Left hindlimb (tissue), 1 donor: ENCODE measurements at regions not wholly inside any gene's neighbourhood (a gene's known extent, or its start where the extent isn't known, plus 50 kb on each side); places are given as distances from the start of the nearest gene placed in this dataset.

Experiments
- DNase-seq: peaks from one replicate; pipeline ENCODE4 v3.0.0-alpha.2; 2018

DNA sequence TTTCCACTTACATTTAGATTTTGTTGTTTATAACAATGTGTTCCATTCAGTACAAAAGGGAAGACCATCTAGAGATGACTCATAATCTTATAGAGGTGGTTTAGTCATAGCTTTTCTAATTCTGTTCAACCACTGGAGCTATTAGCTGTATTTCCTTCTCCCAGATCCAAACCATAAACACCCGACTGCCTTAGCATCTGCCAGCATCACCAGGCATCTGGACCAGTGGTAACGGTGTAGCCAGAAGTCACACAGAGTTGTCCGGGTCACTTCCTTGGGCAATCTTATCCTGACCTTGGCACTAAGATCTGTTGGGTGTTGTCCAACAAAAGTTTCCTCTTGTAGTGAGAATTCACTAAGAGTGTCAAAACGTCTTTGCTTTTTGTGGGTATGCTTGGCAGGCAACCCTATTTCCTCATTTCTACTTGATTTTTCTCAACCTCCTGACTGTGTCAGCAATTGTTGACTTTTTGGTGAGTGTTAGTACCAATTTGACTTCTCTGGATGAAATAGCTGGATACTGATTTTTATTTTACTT lies 372.1 kb upstream of the B3GALT2 start:
- DNase-seq = no peak

DNA sequence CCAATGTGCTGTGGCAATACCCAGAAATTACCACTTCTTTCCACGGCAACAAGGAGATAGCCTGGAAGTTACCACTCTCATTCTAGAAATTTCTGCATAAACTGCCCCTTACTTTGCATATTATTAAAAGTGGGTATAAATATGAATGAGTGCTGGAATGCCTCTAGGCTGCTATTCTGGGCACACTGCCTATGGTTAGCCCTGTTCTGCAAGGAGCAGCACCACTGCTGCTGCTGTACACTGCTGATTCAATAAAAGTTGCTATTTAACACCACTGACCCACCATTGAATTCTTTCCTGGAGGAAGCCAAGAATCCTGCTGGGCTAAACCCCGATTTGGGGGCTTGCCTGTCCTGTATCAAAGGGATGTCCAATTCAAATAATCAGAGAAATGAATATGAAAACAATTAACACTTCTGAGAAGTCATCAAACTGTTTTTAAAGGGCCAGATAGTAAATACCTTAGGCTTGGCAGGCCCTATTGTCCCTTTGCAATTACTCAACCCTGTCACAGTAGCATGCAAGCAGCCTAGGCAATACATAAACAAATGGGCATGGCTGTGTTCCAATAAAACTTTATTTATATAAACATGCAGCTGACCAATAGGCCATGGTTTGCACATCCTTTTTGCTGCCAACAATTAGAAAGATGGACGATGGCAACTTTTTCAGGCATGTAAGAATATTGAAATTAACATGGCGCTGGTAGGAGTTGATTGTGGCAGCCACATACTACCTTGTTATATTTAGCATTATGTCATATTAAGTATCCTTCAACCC lies 369.4 kb upstream of the B3GALT2 start:
- DNase-seq = no peak

DNA sequence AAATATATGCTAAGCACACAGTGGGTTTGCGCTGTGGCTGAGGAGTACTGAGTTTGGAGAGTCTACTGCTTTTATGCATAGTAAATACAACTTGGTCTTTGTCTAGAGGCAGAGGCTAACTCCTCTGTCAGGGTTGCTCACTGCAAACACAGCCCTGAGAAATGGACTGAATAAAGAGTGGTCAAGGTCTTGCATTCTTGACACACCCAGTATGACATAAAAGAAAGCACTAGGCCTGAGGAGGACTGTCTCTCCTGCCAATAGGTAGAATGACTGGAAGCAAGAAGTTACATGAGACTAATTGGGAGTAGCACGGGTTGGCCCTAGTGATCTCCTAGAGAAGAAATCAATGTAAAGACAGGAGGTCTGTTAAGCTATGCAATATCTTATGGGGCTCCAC lies 367.2 kb upstream of the B3GALT2 start:
- no peak for DNase-seq

DNA sequence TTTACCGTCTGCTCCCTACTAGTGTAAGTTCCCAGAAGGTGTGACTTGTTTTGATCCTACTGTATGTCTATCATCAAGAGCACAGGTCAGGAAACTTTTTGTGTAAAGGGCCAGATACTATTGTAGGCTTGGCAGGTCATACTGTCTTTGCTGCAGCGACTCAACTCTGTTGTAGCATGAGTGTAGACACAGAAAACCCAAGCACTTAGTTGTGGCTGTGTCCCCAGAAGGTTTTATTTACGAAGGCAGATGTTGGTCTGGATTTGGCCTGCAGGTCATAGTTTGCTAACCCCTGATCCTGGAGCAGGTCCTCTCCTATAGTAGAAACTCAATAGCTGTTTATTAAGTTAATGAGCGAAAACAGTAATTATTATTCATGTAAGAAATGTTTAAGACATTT lies 365.9 kb upstream of the B3GALT2 start:
- no peak for DNase-seq

DNA sequence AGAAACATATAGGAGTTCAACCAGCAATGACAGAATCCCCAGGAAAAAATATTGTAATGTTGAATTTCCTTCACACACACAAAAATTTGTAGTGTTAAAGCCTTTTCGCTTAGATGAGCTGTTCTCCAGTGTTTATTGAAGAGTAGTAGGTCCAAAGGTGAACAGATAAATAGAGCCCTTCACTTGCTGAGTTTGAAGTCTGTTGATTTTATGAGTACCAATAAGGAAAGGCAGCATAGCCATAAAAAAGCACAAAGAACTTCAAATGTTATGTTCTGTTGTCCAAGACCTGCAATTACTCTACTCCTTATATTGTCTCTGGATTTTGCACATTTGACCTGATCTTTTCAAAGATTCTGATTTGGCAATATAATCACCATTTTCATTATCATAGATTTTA lies 362.7 kb upstream of the B3GALT2 start:
- DNase-seq = no peak

DNA sequence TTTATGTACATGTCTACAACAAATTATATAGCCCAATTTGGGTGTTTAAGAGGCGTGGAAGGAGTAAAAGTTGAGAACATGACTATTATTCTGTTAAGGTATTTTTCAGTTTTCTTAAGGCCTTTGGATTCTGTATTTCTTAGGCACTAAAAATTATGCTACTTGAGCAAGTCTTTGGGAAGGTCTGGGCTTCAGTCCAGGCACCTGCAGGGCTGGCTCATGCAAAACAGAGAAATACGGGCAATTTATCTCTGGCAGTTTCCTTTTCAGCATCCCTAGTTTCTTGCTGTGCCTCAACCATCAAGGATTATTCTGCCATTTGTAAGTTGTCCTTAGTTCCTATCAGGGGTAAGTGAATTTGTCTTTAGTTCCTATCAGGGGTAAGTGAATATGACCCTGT lies 358.8 kb upstream of the B3GALT2 start:
- no peak for DNase-seq

DNA sequence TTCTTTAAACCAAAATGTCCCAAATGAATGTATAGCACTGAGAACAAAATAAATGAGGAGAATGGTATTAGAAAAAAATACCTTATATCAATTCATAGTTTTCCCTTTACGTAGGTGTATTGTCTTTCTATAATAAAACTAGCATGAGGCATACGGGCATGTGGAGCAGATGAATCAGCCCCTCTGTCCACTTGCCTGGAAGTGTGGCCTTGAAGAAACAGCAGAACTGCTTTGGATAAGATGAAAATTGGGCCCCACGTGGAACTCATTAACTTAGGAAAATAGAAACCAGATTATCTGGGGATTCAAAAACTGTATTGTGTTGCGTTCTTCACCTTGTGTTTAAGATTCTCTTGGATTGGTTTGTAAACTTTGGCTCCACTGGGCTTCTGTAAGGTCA lies 356.8 kb upstream of the B3GALT2 start:
- no peak for DNase-seq

DNA sequence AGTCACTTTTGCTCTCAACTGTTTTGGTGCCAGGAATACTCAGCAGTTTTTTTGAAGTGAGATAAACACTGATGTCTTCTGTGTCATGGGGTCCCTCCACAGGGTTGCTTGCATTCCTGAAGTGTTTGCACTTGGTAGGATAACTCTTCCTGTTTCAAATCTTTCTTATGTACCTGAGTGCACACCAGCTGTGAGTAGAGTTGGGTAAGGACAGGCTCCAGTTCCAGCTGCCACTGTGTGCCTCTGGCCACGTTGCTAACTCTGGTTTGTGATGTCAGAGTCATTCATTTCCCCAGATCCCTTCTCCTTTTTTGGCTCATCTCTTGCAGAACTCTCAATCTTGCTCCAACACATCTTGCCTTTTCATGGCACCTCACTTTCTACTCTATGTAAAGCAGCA lies 356.3 kb upstream of the B3GALT2 start:
- DNase-seq = no peak

DNA sequence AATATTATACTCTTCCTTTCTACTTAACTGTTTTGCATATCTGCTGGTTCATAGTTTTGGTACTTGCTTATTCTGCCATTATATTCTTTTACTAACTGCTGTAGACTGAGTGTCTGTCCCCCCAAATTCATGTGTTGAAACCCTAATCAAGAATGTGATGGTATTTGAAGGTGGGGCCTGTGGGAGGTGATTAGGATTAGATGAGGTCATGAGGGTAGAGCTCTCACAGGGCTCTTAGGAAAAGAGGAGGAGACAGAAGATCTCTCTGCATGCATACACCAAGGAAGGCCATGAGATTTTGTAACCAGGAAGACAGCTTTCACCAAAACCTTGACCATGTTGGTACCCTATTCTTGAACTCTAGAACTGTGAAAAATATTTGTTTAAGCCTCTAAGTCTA lies 354.1 kb upstream of the B3GALT2 start:
- no peak for DNase-seq

DNA sequence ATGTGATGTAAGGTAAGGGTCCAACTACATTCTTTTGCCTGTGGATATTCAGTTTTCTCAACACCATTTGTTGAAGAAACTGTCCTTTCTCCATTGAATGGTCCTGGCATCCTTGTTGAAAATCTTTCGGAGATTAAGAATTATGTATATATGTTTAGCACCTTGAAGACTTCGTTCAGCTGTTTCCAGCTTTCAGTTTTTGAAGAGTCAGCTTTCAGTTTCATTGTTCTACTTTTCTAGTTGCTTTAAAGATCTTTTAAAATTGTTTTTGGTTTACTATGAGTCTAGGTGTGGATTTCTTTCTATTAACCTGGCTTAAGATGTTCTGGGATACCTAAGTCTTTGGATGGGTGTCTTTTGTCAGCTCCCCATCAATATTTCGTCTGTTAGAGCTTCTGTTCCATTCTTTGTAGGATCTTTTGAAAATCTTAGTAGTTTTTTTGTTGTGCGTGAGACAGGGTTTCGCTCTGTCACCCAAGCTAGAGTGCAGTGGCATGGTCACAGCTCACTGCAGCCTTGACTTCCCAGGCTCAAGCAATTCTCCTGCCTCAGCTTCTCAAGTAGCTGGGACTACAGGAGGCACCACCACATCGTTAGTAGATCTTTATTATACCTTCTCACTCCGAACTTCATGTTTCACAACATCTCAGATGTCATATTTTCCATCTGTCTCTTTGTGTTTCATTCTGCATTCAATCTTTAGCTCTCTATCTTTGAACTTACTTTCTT lies 353.5 kb upstream of the B3GALT2 start:
- no peak for DNase-seq

DNA sequence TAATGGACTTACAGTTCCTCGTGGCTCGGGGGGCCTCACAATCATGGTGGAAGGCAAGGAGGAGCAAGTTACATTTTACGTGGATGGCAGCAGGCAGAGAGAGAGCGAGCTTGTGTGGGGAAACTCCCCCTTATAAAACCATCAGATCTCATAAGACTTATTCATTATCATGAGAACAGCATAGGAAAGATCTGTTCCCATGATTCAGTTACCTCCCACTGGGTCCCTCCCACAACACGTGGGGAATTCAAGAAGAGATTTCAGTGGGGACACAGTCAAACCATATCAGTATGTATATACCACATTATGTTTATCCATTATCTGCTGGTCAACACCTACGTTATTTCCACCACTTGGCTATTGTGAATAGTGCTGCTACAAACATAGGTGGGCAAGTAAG lies 352.3 kb upstream of the B3GALT2 start:
- DNase-seq = no peak

DNA sequence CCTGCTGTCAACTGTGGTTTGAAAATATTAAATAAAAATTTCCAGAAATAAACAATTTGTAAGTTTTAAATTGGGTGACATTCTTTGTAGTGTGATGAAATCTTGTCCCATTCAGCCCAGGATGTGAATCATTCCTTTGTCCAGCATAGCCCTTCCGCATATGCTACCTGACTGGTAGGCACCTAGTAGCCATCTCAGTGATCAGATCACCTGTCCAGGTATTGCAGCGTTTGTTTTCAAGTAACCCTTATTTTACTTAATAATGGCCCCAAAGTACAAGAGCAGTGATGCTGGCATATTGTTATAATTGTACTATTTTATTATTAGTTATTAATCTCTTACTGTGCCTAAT lies 351.6 kb upstream of the B3GALT2 start:
- no peak for DNase-seq

DNA sequence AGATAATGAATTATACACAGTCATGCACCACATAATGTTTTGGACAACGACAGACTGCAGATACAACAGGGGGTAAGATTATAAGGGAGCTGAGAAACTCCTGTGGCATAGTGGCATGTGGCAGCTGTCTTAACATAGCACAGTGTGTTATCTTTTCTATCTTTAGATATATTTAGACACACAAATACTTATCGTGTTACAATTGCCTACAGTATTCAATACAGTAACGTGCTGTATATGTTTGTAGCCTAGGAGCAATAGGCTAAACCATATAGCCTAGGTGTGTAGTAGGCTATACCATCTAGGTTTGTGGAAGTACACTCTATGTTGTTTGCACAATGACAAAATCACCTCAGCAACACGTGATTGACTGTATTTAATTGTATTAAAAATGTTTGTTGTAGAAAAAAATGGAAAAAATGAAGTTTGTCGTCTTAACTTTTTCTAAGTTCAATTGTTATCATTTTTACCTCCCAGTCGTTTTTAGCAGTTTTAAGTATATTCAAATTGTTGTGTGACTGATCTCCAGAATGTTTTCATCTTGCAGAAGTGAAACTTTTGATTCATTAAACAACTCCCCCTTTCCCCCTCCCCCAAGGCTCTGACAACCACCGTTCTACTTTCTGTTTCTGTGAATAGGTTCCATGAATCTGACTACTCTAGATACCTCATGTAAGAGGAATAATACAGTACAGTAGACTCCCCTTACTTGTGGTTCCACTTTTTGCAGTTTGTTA lies 351.0 kb upstream of the B3GALT2 start:
- DNase-seq = no peak

DNA sequence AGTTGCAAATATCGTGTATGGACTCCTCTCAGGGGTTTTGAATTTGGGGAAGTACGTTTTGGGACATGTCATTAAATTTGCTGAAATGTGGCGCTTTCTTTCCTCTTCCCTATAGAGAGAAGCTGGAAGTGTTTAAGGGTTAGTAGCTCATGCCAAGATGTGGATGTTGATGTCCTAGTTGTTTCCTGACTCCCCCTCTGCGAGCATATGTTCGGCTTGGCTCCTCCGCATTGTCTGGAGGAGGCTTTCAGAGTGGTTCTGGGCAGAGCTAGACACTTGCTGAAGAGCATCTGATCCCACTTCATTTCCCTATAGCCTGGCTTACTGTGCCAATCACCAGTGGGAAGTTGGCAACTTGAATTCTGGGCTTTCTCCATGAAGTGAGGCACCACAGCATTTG lies 347.4 kb upstream of the B3GALT2 start:
- no peak for DNase-seq

DNA sequence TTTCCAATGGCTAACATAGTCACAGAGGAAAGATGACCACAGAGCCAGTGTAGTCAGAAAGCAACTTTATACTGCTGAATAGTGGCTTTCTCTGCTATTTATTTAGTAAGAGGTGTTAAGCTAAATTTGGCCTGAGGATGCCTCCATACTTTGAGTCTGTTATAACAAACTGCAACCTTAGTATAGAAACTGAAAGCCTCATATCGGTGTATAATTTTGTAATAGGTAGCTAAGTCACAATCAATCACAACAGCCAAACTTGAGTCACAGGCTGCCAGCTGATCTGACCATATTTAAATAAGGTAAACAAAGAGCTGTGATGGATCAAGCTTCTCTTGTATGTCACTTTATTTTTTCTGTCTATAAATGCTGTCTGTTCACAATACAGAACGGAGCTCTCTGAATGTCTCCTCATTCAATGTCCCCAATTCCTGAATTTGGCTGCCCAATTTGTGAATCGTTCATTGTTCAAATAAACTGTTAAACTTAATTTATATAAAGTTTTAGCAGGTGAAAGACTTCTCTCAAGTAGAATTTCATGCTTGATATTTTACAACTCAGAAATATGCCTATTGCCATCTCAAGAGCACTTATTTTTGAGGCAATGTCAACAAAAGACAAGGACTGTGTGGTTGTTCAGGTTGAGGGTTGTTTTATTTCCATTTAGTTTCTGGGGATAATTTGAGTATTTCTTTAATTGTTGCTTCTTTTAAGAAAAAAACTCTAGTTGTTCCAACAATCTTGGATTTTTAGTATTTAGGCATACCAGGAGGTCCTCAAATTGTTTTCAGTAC lies 339.7 kb upstream of the B3GALT2 start:
- no peak for DNase-seq

DNA sequence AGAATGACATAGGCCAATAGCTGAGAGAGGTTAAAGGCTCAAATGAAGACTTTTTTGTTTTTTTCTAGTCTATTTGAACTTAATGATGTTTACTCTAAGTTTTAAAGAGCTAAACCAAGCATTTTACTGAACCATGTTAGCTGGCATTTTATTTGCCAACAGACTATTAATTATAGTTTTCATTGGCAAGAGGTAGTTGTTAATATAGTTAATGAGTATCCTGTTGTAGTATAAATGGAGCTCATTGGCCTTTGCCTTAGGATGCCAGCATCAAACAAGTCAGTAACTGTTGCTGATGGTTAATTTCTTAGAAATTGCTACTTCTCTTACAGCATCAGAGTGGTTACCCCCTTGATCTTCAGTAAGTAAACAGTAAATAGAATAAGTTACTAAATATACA lies 339.0 kb upstream of the B3GALT2 start:
- no peak for DNase-seq

DNA sequence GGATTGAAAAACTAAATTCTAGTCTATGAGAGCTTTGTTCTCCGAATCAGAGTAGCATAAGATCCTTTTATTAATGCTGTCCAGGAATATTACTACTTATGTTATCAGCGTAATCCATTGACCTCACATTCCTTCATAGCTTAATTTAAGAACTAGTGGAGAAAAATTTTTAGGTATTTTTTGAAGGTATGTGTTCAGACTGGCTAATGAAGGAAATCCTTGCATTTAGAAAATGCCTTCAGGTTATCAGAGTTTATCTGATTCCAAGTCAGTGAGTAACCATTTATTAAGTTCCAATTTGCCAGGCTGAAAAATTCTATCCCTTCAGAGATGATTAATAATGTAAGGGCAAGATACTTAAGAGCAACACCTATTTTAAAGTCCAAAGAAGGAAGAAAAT lies 338.2 kb upstream of the B3GALT2 start:
- DNase-seq = no peak

DNA sequence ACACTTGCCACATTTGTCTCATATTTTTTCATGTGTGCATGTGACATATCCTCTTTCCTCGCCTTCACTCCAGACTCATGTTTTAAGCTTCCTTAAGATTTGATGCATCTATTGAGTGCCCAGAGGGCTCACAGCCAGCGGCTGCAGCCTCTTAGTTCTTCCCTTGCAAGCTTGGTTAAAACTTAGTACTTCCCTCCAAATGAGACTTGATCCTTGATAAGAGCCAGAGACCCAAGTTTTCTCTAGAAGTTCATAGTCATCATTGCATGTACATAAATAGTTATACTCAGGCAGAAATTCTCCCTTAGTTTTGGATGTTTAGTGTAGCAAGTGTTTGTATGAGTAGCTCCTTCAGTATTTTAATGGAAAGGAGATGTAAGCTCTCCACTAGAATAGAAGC lies 337.6 kb upstream of the B3GALT2 start:
- DNase-seq = no peak

DNA sequence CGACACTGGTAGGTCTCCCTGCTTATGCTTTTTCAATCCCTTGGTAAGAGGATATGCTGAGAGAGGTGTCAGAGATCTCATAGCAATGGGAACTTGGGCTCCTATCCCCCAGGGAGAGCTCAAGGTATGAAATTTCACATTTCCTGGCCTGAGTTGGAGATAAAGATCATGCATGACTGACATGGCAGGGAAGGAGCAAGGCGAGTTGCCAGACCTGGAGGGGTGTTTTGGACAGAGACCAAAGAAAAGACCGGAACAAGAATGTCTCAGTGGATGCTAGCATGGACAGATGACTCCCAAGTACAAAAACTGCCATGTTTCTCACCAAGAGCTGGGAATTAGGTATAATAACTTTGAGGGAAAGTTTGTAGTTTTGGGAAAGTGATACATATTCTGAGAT lies 334.1 kb upstream of the B3GALT2 start:
- DNase-seq = no peak

DNA sequence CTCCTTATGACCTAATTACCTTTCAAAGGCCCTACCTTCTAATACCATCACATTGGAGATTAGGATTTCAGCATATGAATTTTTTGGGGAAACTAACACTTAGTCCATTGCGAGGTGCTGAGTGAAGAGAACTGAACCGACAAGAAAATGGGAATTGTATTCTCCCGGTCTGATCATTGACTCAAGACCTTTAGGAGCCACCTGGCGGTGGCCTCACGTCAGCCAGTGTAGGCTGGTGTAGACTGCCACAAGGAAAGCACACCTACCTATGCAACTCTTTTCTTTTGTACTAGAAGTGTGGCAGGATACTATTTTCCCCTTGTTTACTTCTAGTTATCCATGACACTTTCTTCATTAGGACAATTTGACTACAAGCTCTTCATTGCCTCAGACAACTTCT lies 333.5 kb upstream of the B3GALT2 start:
- no peak for DNase-seq

DNA sequence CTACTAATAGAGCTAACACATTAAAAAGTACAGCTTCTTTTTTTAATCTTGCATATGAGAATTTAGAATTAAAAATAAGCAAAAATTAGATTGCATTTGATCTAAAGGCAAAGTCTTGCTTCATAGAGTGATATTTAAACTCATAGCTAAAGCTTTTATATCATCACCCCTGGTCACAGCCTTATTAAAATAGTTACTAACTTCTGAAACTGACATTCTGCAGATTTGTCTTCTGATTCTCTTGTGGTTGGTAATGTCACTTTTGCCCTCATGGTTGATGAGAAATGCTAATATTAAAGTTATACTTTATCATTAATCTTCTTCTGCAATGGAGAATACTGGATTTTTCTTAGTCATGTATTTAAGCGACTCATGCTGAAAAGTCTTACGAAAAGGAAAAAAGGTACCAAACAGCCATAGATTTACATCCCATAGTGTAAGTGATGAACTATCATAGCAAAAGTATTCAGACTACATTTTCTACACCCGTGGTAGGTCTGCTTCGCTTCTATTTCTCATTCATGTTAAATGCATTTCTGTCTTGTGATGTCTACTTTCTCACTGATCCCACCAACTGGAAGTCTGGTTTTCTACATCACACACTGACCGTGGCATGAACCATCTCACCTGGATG lies 330.5 kb upstream of the B3GALT2 start:
- no peak for DNase-seq

DNA sequence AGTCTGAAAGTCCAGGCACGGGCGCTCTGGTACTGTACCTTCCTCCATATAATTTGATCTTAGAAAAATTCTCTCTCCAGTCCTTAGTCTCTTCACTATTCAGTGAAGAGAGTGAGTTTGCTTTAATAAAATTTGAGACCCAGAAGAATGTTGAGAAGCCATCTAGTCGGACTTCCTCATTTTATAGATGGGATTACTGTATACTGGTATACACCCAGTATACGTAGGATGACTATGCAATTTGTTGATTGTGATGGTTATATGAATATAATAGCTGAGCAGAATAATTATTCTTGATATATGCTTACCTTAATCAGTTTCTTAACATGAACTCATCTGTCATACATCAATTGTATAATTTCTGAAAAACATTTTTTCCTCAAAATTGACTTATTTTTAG lies 328.0 kb upstream of the B3GALT2 start:
- no peak for DNase-seq

DNA sequence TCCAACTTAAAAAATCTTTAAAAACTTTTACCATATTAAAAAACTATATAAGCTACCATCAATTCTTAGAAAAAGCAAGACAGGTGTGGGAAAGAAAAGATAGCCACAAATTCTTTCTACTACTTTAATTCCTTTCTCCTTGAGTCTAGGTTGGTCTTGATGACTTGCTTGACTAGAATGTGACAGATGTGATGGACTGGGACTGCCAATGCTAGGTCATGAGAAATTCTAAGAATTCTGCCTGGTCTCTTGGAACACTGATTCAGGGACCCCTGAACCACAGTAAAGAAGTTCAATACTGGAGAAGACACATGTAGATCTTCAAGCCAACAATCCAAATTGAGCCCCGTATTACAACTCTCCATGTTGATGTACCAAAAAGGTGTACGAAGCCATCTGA lies 326.6 kb upstream of the B3GALT2 start:
- no peak for DNase-seq
